Mesodermal cell (in vitro differentiated cells): ENCODE measurements at regions not wholly inside any gene's neighbourhood (a gene's known extent, or its start where the extent isn't known, plus 50 kb on each side); places are given as distances from the start of the nearest gene placed in this dataset.

ENCODE experiments used
- H3K27ac ChIP-seq: 2 replicates; pipeline ENCODE4 v1.7.0; 2013; ENCODE audit warnings: mild to moderate bottlenecking, low read depth, low read length, moderate library complexity; ENCODE audit not compliant: severe bottlenecking
- H3K36me3 ChIP-seq: 2 replicates; pipeline ENCODE4 v1.7.1; 2013; ENCODE audit warnings: mild to moderate bottlenecking, low read length, moderate library complexity; ENCODE audit not compliant: control insufficient read depth, insufficient read depth
- H3K4me1 ChIP-seq: one replicate; pipeline ENCODE4 v1.7.1; 2013; ENCODE audit warnings: mild to moderate bottlenecking, low read length; ENCODE audit not compliant: insufficient read depth, control insufficient read depth, poor library complexity, severe bottlenecking
- H3K4me3 ChIP-seq: 2 replicates; pipeline ENCODE4 v1.7.0; 2013; ENCODE audit warnings: low read length, control low read depth, mild to moderate bottlenecking; ENCODE audit not compliant: insufficient read depth, poor library complexity, severe bottlenecking; ENCODE audit errors: extremely low read depth
- H3K9me3 ChIP-seq: 2 replicates; pipeline ENCODE4 v1.7.1; 2013; ENCODE audit warnings: mild to moderate bottlenecking, low read length, moderate library complexity; ENCODE audit not compliant: control insufficient read depth
- WGBS, 2 experiments: methylation state at CpG; one replicate each; pipeline ENCODE4 v1.1.5; 2013; ENCODE audit warnings: missing lambda C conversion rate in 2 of 2; ENCODE audit not compliant: insufficient coverage in 2 of 2; 5-methylcytosine and 5-hydroxymethylcytosine counted together

DNA sequence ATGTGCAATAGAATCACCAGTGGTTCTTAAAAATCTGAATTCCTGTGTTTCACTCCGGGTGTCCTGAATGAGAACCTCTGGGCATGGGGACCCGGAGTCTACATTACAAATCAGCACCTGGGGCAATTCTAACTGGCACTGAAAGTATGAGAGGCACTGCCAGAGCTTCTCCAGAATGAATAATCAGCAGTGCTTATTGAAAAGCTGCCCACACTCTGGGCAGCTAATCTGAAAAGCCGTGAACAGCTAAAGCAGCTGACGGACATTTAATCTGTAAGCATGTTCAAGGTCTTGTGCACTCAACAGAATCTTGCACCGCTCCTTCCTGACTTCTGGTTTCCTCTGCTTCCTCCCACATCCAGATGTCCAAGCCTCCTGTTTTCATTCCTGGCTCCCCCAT lies 113.3 kb upstream of the KIF5B start:
- 89% methylated on average over 5 of the region's 5 CpGs for WGBS, 2 experiments

DNA sequence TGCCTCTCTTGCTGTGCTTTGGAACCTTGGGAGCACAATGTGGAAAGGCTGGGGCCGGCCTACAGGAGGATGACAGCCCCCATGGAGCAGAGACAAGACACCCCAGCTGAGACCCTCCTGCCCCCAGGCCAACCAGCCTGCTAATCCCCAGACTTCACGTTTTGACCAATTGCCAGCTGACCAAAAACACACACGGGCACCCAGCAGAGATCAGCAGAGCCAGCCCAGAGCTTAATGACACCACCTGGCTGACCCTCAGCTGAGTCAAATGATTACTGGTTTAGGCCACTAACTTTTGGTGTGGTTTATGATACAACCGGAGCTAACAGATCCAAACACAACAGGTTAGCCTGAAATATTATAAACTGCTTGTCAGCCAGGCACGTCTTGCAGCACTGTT lies 111.2 kb upstream of the KIF5B start:
- Histone ChIP-seq H3K4me1 (peaks cover 9% of the 10 kb centered on the region), H3K36me3 (no peaks in the 10 kb centered on the region), H3K27ac (no peak overlapping the region), H3K4me3 (no peak overlapping the region), H3K9me3 (no peaks in the 10 kb centered on the region)
- 67 to 77% methylated on average over 3 to 4 of the region's 5 CpGs for WGBS, 2 experiments

More for the DNA sequence above, 113.3 kb upstream of the KIF5B start:
- Histone ChIP-seq H3K4me3 (no peak overlapping the region), H3K9me3 (peaks cover 2% of the 10 kb centered on the region), H3K27ac (no peak overlapping the region), H3K4me1 (no peaks in the 10 kb centered on the region), H3K36me3 (no peaks in the 10 kb centered on the region)

DNA sequence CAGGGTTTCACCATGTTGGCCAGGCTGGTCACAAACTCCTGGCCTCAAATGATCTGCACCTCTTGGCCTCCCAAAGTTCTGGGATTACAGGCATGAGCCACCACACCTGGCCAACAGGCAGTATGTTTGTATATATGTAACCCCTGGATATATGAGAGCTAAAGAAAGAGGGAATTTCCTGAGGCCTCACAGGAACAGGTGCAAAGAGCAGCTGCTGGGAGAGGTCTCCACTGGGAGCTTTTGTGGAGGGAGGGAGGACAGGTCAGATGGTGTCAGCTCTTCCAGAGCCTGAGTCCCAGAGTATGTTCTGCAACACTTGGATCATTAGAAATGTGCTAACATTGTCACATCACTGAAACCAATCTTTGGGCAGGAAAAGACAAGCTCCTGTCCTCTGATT lies 110.1 kb upstream of the KIF5B start:
- H3K27ac ChIP-seq: no peak overlapping the region
- H3K9me3 ChIP-seq: no peaks in the 10 kb centered on the region
- peaks cover 9% of the 10 kb centered on the region for H3K4me1 ChIP-seq
- no peaks in the 10 kb centered on the region for H3K36me3 ChIP-seq
- no peak overlapping the region for H3K4me3 ChIP-seq

- WGBS, 2 experiments: 95% methylated on average over 8 to 9 of the region's 9 CpGs
- Histone ChIP-seq H3K27ac (no peak overlapping the region), H3K36me3 (no peaks in the 10 kb centered on the region), H3K9me3 (no peaks in the 10 kb centered on the region), H3K4me1 (peaks cover 9% of the 10 kb centered on the region), H3K4me3 (no peak overlapping the region)
Measured at GRCh38 chr10:32163762-32164148, 107.5 kb upstream of the KIF5B start.

DNA sequence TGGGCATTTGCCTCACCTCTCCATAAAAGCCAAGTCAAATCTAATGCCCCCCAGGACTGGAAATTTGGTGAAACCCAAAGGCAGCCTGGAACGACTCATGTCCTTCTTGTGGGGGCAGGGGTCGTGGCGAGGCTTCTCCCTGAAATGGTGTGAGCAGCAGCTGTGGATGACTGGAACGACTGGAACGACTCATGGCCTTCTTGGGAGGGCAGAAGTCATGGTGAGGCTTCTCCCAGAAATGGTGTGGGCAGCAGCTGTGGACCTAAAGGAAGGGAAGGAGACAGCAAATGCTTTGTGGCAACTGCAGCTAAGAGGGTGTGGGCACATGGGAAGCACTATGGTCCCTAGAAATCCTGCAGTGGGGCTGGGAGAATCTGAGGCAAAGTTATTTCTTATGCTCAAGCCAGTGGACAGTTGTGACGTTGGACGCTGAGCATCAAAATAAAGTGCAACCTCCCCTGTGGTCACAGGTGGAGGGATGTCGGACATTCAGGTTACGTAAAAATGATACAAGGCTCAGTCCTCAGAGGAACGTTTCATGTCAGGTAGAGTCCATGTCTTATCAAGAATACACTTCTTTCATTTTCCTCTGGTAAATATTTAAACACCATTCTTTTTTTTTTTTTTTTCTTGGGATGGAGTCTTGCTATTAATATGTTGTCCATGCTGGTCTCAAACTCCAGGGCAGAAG lies 107.0 kb upstream of the KIF5B start:
- Histone ChIP-seq H3K36me3 (no peaks in the 10 kb centered on the region), H3K27ac (no peak overlapping the region), H3K4me1 (peaks cover 9% of the 10 kb centered on the region), H3K9me3 (no peaks in the 10 kb centered on the region), H3K4me3 (no peak overlapping the region)
- WGBS, 2 experiments: 81 to 85% methylated on average over 9 to 10 of the region's 10 CpGs

DNA sequence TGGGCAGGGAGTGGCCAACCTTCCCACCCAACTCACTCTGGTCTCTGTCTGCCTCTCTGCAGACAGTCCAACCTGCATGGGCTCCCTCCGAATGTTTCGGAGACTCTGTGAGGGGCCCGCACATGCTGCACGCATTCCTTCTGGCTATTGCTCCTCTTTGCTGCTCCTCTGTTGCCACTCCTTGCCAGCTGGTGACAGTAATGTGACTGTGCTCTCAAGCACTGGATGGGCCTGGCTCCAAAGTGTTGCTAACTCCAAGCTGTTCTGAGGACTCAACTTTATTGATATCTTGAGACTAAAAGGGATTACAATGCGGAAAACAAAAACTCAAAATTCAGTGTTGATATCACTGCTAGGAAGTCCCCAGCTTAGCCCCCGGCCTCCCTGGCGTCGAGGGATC lies 105.4 kb upstream of the KIF5B start:
- H3K9me3 ChIP-seq: no peaks in the 10 kb centered on the region
- 97 to 98% methylated on average over 8 of the region's 8 CpGs for WGBS, 2 experiments
- H3K4me1 ChIP-seq: peaks cover 9% of the 10 kb centered on the region
- H3K4me3 ChIP-seq: no peak overlapping the region
- no peaks in the 10 kb centered on the region for H3K36me3 ChIP-seq
- no peak overlapping the region for H3K27ac ChIP-seq

GRCh38 chr10:32160864-32161263 lies 104.6 kb upstream of the KIF5B start:
- H3K27ac ChIP-seq: no peak overlapping the region
- H3K36me3 ChIP-seq: no peaks in the 10 kb centered on the region
- H3K4me1 ChIP-seq: peaks cover 9% of the 10 kb centered on the region
- H3K9me3 ChIP-seq: no peaks in the 10 kb centered on the region
- 80 to 88% methylated on average over 2 of the region's 2 CpGs for WGBS, 2 experiments
- no peak overlapping the region for H3K4me3 ChIP-seq

GRCh38 chr10:32159264-32159663 lies 103.0 kb upstream of the KIF5B start:
- Histone ChIP-seq H3K36me3 (no peaks in the 10 kb centered on the region), H3K4me3 (no peak overlapping the region), H3K27ac (no peak overlapping the region), H3K9me3 (peaks cover under 1% of the 10 kb centered on the region), H3K4me1 (peaks cover 18% of the 10 kb centered on the region)
- WGBS, 2 experiments: 96% methylated on average over 4 to 5 of the region's 7 CpGs

GRCh38 chr10:32156031-32156495 lies 99.8 kb upstream of the KIF5B start:
- H3K27ac ChIP-seq: no peak overlapping the region
- 100% methylated on average over 1 of the region's 4 CpGs for WGBS, 2 experiments

DNA sequence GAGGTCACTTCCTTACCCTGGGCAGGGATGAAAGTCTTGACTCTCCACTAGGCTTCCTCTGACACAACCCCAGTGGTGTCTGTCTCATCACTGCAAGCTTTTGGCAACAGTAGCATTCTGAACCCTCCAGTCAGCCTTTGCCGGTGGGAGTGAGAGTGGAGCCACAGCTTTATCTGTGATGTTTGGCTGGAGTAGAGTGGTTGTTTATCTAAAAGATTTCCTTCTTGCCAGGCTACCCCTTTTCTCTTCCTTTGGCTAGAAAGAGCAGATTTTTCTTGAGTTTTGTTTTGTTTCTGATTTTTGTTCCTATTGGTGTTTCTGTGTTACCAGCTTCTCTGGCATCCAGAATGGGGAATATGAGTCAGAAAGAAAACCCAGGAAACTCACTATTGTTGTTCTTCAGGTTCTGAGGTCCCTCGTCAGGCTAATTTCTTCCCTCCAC lies 98.9 kb upstream of the KIF5B start:
- Histone ChIP-seq H3K4me1 (peaks cover 15% of the 10 kb centered on the region), H3K4me3 (no peak overlapping the region), H3K27ac (peak overlapping the region; percentile 68), H3K9me3 (peaks cover 13% of the 10 kb centered on the region), H3K36me3 (no peaks in the 10 kb centered on the region)
- 86% methylated on average over 1 of the region's 2 CpGs; no CpG with 5 or more reads in 1 of the 2 experiments for WGBS, 2 experiments

More at GRCh38 chr10:32156031-32156495, 99.8 kb upstream of the KIF5B start:
- H3K4me3 ChIP-seq: no peak overlapping the region
- H3K36me3 ChIP-seq: no peaks in the 10 kb centered on the region
- peaks cover 9% of the 10 kb centered on the region for H3K4me1 ChIP-seq
- H3K9me3 ChIP-seq: peaks cover 13% of the 10 kb centered on the region

DNA sequence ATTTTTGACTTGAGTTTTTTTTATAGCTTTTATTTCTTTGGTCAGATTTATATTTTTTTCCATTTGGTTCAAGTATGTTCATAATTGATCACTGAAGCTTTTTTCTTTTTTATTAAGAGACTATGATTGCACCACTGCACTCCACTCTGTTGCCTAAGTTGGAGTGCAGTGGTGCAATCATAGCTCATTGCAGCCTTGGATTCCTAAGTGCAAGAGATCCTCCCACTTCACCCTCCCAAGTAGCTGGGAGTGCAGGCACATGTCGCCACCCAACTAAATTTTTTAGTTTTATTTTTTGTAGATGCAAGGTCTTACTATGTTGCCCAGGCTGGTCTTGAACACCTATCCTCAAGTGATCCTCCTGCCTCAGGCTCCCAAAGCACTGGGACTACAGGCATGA lies 97.7 kb upstream of the KIF5B start:
- Histone ChIP-seq H3K27ac (no peak overlapping the region), H3K4me1 (peaks cover 26% of the 10 kb centered on the region), H3K36me3 (no peaks in the 10 kb centered on the region), H3K4me3 (no peak overlapping the region), H3K9me3 (peaks cover 13% of the 10 kb centered on the region)
- no CpG with 5 or more reads among the region's 1 CpG for WGBS, 2 experiments
